ENCODE measurements at regions not wholly inside any gene's neighbourhood (a gene's known extent, or its start where the extent isn't known, plus 50 kb on each side); places are given as distances from the start of the nearest gene placed in this dataset.
A peak's percentile ranks its signal among the peaks of the same experiment; 100 is the strongest.

DNA sequence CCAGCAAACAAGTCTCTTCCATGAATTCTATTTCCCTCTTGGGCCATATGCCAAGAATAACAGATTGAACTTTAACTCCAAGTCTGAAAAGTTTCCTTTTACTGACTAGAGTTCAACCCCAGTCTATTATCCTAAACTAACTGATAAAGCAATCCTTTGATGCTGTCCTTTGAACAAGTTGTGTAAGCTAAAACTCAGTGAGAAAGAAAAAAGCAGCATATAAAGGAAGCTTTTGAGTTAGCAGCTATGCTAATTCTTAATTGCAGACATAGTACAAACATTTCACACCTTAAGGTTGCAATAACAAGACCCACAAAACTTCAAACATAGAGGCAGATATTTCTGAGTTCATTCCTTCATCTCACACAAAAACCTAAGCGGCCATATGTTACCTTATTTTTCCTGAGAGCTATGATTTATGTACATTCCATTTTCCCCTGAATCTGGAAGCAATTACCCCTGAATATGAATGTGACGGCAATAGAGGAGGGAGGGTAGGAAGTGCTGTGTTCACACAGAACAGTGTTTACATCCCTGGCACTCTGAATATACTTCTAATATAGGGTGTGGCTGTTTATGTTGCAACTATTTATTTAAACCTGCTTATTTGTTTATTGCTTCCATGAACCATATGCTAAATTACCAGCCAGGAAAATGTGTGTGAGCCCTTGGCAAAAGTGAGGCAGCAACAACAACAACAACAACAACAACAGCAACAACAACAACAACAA is 180.6 kb downstream of the IRS1 start (continued):
- TF ChIP-seq ZNF83 (CRISPR knock-in tag; IDR thresholded peaks at IDR 0.05; ENCODE audit: borderline replicate concordance) (no peak), ZFY (CRISPR knock-in tag; IDR thresholded peaks at IDR 0.05) (no peak), FOXJ3 (CRISPR knock-in tag; IDR thresholded peaks at IDR 0.05; ENCODE audit: borderline replicate concordance) (peak; percentile 95), ZFP36L2 (CRISPR knock-in tag; IDR thresholded peaks at IDR 0.05) (peak; percentile 63; the same call in 1 of the 2 replicates), THAP11 (CRISPR knock-in tag; IDR thresholded peaks at IDR 0.05) (peak; percentile 74), SMYD3 (CRISPR knock-in tag; IDR thresholded peaks at IDR 0.05) (peak; percentile 89), NFE2L1 (CRISPR knock-in tag; IDR thresholded peaks at IDR 0.05; ENCODE audit: borderline replicate concordance) (no peak), NFIB (CRISPR knock-in tag; IDR thresholded peaks at IDR 0.05; ENCODE audit: borderline replicate concordance) (no peak), SKI (IDR thresholded peaks at IDR 0.05; ENCODE audit: partially characterized antibody) (peak; percentile 83)
- TF ChIP-seq, protein P1, sequence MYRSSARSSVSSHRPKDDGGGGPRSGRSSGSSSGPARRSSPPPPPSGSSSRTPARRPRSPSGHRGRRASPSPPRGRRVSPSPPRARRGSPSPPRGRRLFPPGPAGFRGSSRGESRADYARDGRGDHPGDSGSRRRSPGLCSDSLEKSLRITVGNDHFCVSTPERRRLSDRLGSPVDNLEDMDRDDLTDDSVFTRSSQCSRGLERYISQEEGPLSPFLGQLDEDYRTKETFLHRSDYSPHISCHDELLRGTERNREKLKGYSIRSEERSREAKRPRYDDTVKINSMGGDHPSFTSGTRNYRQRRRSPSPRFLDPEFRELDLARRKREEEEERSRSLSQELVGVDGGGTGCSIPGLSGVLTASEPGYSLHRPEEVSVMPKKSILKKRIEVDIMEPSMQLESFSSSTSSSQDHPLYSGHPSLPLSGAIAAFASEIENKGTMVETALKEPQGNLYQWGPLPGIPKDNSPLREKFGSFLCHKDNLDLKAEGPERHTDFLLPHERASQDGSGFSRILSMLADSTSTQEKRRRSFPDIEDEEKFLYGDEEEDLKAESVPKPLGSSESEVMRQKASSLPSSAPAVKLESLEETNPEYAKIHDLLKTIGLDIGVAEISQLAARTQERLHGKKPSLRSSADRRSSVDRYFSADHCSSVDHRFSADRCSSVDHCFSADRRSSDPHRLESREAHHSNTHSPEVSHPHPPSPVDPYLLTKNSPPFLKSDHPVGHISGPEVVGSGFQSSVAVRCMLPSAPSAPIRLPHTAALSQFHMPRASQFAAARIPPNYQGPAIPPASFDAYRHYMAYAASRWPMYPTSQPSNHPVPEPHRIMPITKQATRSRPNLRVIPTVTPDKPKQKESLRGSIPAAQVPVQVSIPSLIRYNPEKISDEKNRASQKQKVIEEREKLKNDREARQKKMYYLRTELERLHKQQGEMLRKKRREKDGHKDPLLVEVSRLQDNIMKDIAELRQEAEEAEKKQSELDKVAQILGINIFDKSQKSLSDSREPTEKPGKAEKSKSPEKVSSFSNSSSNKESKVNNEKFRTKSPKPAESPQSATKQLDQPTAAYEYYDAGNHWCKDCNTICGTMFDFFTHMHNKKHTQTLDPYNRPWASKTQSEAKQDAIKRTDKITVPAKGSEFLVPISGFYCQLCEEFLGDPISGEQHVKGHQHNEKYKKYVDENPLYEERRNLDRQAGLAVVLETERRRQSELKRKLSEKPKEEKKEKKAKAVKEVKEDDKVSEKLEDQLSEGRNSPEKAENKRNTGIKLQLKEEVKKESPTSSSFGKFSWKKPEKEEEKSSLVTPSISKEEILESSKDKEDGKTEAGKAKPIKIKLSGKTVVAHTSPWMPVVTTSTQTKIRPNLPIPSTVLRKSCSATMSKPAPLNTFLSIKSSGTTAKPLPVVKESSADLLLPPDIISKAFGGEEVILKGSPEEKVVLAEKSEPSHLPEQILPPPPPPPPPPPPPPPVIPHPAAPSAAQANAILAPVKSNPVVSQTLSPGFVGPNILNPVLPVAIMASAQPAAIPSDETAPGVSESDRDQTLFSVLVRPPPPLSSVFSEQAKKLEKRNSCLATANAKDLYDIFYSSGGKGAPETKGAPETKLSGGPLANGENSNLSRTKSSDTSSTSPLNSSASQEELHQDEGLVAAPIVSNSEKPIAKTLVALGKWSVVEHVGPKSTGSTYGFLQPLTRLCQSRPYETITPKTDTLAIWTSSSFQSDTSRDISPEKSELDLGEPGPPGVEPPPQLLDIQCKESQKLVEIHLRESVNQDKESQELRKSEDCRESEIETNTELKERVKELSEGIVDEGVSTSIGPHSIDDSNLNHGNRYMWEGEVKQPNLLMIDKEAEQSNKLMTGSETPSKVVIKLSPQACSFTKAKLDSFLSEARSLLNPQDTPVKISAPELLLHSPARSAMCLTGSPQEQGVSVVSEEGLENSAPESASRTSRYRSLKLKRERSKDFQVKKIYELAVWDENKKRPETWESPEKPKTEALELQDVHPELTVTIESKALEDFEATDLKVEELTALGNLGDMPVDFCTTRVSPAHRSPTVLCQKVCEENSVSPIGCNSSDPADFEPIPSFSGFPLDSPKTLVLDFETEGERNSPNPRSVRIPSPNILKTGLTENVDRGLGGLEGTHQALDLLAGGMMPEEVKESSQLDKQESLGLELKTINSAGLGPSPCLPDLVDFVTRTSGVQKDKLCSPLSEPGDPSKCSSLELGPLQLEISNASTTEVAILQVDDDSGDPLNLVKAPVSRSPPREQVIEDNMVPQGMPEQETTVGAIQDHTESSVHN (CRISPR knock-in tag; IDR thresholded peaks at IDR 0.05), result no peak
- TF ChIP-seq, protein P2, sequence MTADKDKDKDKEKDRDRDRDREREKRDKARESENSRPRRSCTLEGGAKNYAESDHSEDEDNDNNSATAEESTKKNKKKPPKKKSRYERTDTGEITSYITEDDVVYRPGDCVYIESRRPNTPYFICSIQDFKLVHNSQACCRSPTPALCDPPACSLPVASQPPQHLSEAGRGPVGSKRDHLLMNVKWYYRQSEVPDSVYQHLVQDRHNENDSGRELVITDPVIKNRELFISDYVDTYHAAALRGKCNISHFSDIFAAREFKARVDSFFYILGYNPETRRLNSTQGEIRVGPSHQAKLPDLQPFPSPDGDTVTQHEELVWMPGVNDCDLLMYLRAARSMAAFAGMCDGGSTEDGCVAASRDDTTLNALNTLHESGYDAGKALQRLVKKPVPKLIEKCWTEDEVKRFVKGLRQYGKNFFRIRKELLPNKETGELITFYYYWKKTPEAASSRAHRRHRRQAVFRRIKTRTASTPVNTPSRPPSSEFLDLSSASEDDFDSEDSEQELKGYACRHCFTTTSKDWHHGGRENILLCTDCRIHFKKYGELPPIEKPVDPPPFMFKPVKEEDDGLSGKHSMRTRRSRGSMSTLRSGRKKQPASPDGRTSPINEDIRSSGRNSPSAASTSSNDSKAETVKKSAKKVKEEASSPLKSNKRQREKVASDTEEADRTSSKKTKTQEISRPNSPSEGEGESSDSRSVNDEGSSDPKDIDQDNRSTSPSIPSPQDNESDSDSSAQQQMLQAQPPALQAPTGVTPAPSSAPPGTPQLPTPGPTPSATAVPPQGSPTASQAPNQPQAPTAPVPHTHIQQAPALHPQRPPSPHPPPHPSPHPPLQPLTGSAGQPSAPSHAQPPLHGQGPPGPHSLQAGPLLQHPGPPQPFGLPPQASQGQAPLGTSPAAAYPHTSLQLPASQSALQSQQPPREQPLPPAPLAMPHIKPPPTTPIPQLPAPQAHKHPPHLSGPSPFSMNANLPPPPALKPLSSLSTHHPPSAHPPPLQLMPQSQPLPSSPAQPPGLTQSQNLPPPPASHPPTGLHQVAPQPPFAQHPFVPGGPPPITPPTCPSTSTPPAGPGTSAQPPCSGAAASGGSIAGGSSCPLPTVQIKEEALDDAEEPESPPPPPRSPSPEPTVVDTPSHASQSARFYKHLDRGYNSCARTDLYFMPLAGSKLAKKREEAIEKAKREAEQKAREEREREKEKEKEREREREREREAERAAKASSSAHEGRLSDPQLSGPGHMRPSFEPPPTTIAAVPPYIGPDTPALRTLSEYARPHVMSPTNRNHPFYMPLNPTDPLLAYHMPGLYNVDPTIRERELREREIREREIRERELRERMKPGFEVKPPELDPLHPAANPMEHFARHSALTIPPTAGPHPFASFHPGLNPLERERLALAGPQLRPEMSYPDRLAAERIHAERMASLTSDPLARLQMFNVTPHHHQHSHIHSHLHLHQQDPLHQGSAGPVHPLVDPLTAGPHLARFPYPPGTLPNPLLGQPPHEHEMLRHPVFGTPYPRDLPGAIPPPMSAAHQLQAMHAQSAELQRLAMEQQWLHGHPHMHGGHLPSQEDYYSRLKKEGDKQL (CRISPR knock-in tag; IDR thresholded peaks at IDR 0.05; ENCODE audit: low read depth), result peak; percentile 87
- TF ChIP-seq, protein P3, sequence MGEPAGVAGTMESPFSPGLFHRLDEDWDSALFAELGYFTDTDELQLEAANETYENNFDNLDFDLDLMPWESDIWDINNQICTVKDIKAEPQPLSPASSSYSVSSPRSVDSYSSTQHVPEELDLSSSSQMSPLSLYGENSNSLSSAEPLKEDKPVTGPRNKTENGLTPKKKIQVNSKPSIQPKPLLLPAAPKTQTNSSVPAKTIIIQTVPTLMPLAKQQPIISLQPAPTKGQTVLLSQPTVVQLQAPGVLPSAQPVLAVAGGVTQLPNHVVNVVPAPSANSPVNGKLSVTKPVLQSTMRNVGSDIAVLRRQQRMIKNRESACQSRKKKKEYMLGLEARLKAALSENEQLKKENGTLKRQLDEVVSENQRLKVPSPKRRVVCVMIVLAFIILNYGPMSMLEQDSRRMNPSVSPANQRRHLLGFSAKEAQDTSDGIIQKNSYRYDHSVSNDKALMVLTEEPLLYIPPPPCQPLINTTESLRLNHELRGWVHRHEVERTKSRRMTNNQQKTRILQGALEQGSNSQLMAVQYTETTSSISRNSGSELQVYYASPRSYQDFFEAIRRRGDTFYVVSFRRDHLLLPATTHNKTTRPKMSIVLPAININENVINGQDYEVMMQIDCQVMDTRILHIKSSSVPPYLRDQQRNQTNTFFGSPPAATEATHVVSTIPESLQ (CRISPR knock-in tag; conservative IDR thresholded peaks at IDR 0.05), result 0 out of 2 replicates have a peak, but pooled peaks have one; percentile 60
